ENCODE measurements at regions not wholly inside any gene's neighbourhood (a gene's known extent, or its start where the extent isn't known, plus 50 kb on each side); places are given as distances from the start of the nearest gene placed in this dataset.

DNA sequence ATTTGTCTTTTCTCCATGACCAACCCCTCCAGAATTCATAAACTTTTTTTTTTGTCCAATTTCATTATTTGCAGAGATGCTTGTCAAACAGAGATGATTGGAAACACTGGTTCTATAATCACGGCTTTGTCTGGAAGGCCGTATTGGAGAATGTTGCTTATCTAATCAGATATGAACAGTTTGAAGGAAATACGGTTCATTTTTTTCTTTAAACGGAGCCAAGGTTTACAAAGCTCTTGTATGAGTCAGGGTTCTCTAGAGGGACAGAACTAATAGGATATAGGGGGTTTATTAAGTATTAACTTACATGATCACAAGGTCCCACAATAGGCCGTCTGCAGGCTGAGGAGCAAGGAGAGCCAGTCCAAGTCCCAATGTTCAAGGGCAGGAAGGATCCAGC, 1415.8 kb downstream of the C4orf33 start:
- H3K9me3 ChIP-seq (ENCODE audit: control insufficient read depth in 1 of 2, insufficient read depth in 1 of 2, low read length in 2 of 2), result peaks cover 0 to 5% of the 10 kb centered on the region in 2 experiments
- no peaks in the 10 kb centered on the region for H3K36me3 ChIP-seq (ENCODE audit: insufficient read depth, low read length)
- ATAC-seq (ENCODE audit: poor library complexity) (no peak), DNase-seq (no peak)
- ChIA-PET CTCF (no interaction called here), POLR2A (no interaction called here)
- Mint-ChIP-seq H3K9me3 (peaks cover 6% of the 10 kb centered on the region), H3K27ac (no peak overlapping the region), H3K4me3 (no peak overlapping the region), H3K4me1 (ENCODE audit: low read depth) (no peaks in the 10 kb centered on the region), H3K27me3 (no peaks in the 10 kb centered on the region), H3K36me3 (ENCODE audit: low read depth) (no peaks in the 10 kb centered on the region)
- H3K27ac ChIP-seq (ENCODE audit: low read depth in 1 of 2, low read length in 2 of 2), result no peak overlapping the region
- no peaks in the 10 kb centered on the region for H3K4me1 ChIP-seq (ENCODE audit: insufficient read depth, low read length)
- no peaks in the 10 kb centered on the region for H3K27me3 ChIP-seq (ENCODE audit: control insufficient read depth in 1 of 2, insufficient read depth in 2 of 2, low read length in 2 of 2)
- H3K4me3 ChIP-seq (ENCODE audit: low read length), result no peak overlapping the region
- intact Hi-C loops (cut with DNase I, micrococcal nuclease), result no loop called here
- TF ChIP-seq, protein P1, sequence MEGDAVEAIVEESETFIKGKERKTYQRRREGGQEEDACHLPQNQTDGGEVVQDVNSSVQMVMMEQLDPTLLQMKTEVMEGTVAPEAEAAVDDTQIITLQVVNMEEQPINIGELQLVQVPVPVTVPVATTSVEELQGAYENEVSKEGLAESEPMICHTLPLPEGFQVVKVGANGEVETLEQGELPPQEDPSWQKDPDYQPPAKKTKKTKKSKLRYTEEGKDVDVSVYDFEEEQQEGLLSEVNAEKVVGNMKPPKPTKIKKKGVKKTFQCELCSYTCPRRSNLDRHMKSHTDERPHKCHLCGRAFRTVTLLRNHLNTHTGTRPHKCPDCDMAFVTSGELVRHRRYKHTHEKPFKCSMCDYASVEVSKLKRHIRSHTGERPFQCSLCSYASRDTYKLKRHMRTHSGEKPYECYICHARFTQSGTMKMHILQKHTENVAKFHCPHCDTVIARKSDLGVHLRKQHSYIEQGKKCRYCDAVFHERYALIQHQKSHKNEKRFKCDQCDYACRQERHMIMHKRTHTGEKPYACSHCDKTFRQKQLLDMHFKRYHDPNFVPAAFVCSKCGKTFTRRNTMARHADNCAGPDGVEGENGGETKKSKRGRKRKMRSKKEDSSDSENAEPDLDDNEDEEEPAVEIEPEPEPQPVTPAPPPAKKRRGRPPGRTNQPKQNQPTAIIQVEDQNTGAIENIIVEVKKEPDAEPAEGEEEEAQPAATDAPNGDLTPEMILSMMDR (IDR thresholded peaks at IDR 0.05), result no peak

DNA sequence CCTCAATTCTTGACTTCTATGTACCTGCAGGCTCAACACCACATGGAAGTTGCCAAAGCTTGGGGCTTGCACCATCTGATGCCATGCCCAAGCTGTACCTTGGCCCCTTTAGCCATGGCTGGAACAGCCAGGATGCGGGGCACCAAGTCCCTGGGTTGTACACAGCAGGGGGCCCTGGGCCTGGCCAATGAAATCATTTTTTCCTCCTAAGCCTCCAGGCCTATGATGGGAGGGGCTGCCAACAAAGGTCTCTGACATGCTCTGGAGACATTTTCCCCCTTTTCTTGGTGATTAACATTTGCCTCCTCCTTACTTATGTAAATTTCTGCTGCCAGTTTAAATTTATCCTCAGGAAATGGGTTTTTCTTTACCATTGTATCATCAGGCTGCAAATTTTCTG, 1428.1 kb downstream of the C4orf33 start:
- ATAC-seq (ENCODE audit: poor library complexity), result no peak
- DNase-seq, result no peak
- Histone ChIP-seq H3K9me3 (ENCODE audit: control insufficient read depth in 1 of 2, insufficient read depth in 1 of 2, low read length in 2 of 2) (peaks cover 6 to 13% of the 10 kb centered on the region in 2 experiments), H3K27me3 (ENCODE audit: control insufficient read depth in 1 of 2, insufficient read depth in 2 of 2, low read length in 2 of 2) (no peaks in the 10 kb centered on the region), H3K4me1 (ENCODE audit: insufficient read depth, low read length) (no peaks in the 10 kb centered on the region), H3K27ac (ENCODE audit: low read depth in 1 of 2, low read length in 2 of 2) (no peak overlapping the region), H3K4me3 (ENCODE audit: low read length) (no peak overlapping the region), H3K36me3 (ENCODE audit: insufficient read depth, low read length) (no peaks in the 10 kb centered on the region)
- ChIA-PET POLR2A (no interaction called here), CTCF (no interaction called here)
- Mint-ChIP-seq H3K27me3 (no peaks in the 10 kb centered on the region), H3K36me3 (ENCODE audit: low read depth) (no peaks in the 10 kb centered on the region), H3K27ac (no peak overlapping the region), H3K4me1 (ENCODE audit: low read depth) (no peaks in the 10 kb centered on the region), H3K4me3 (no peak overlapping the region), H3K9me3 (peaks cover 7% of the 10 kb centered on the region)
- TF ChIP-seq, protein P1 (IDR thresholded peaks at IDR 0.05), result no peak
- intact Hi-C loops (cut with DNase I, micrococcal nuclease), result no loop called here

DNA sequence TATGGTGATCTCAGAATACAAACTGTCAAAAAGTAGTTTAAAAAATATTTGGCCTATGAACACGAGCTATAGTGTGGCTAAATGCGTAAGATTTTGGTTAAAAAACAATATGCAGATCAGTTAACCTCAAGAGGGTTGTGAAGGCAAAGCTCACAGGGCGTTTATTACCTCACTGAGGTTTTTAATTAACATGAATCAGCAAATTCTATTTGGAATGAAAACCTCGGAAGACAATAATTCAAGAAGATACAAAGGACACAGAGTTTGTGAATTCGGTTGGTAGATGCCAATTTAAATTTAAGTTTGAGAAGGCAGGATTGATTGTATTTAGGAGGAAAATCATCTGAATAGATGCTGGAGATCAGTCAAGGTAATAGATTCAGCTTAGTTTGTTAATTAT, 1434.6 kb downstream of the C4orf33 start:
- no peak overlapping the region for H3K27ac Mint-ChIP-seq

More for the DNA sequence above, 1434.6 kb downstream of the C4orf33 start:
- TF ChIP-seq, protein P1 (IDR thresholded peaks at IDR 0.05), result no peak
- Histone ChIP-seq H3K27ac (ENCODE audit: low read depth in 1 of 2, low read length in 2 of 2) (no peak overlapping the region), H3K27me3 (ENCODE audit: control insufficient read depth in 1 of 2, insufficient read depth in 2 of 2, low read length in 2 of 2) (no peaks in the 10 kb centered on the region), H3K4me3 (ENCODE audit: low read length) (no peak overlapping the region), H3K36me3 (ENCODE audit: insufficient read depth, low read length) (no peaks in the 10 kb centered on the region), H3K4me1 (ENCODE audit: insufficient read depth, low read length) (no peaks in the 10 kb centered on the region), H3K9me3 (ENCODE audit: control insufficient read depth in 1 of 2, insufficient read depth in 1 of 2, low read length in 2 of 2) (no peaks in the 10 kb centered on the region)
- Mint-ChIP-seq H3K4me1 (ENCODE audit: low read depth) (no peaks in the 10 kb centered on the region), H3K36me3 (ENCODE audit: low read depth) (no peaks in the 10 kb centered on the region), H3K27me3 (no peaks in the 10 kb centered on the region), H3K9me3 (peaks cover 3% of the 10 kb centered on the region), H3K4me3 (no peak overlapping the region)
- DNase-seq (no peak), ATAC-seq (ENCODE audit: poor library complexity) (no peak)
- CTCF ChIA-PET, result no interaction called here
- POLR2A ChIA-PET, result no interaction called here
- intact Hi-C loops (cut with DNase I, micrococcal nuclease), result no loop called here

Data from CD4-positive, alpha-beta T cell (primary cell).